HuH-7.5 (cell line): ENCODE measurements at regions not wholly inside any gene's neighbourhood (a gene's known extent, or its start where the extent isn't known, plus 50 kb on each side); places are given as distances from the start of the nearest gene placed in this dataset.
"Not testable (repeated sequence)": the region's sequence is repeated elsewhere in the genome, so short reads cannot be mapped to it uniquely, and the experiment has no call there.

Experiments used
- DNase-seq: peaks from one replicate; pipeline ENCODE4 v3.0.0; 2011; ENCODE audit warnings: low spot score

- no peak for DNase-seq
Measured at GRCh38 chr7:94109556-94109955, 105.4 kb upstream of the BET1 start.

- no peak for DNase-seq
Measured at GRCh38 chr7:94111009-94111408, 106.9 kb upstream of the BET1 start.

GRCh38 chr7:94115316-94115715, 111.2 kb upstream of the BET1 start:
- DNase-seq = no peak

- no peak for DNase-seq
Measured at GRCh38 chr7:94123136-94123535, 119.0 kb upstream of the BET1 start.

GRCh38 chr7:94127026-94127425, 122.9 kb upstream of the BET1 start:
- no peak for DNase-seq

- DNase-seq = no peak
Measured at GRCh38 chr7:94128072-94128471, 123.9 kb upstream of the BET1 start.

GRCh38 chr7:94129443-94130140, 125.4 kb upstream of the BET1 start:
- no peak for DNase-seq

GRCh38 chr7:94130716-94131115, 126.6 kb upstream of the BET1 start:
- no peak for DNase-seq

GRCh38 chr7:94133460-94133859, 129.3 kb upstream of the BET1 start:
- DNase-seq = no peak

- DNase-seq = no peak
Measured at GRCh38 chr7:94135180-94135579, 131.0 kb upstream of the BET1 start.

- DNase-seq = no peak
Measured at GRCh38 chr7:94142281-94142680, 138.1 kb upstream of the BET1 start.

GRCh38 chr7:94145602-94146001, 141.4 kb upstream of the BET1 start:
- DNase-seq = no peak

GRCh38 chr7:94146408-94146807, 142.3 kb upstream of the BET1 start:
- no peak for DNase-seq

- no peak for DNase-seq
Measured at GRCh38 chr7:94149789-94150545, 145.8 kb upstream of the BET1 start.

GRCh38 chr7:94154182-94154581, 150.0 kb upstream of the BET1 start:
- DNase-seq = no peak

- DNase-seq = no peak
Measured at GRCh38 chr7:94154858-94155257, 150.7 kb upstream of the BET1 start.

- DNase-seq = not testable (repeated sequence)
Measured at GRCh38 chr7:94157659-94158306, 153.6 kb upstream of the BET1 start.

- no peak for DNase-seq
Measured at GRCh38 chr7:94160719-94161435, 156.7 kb upstream of the BET1 start.

GRCh38 chr7:94161476-94161875, 157.3 kb upstream of the BET1 start:
- DNase-seq = no peak

GRCh38 chr7:94169682-94170081, 165.5 kb upstream of the BET1 start:
- no peak for DNase-seq

- DNase-seq = no peak
Measured at GRCh38 chr7:94170836-94171235, 166.7 kb upstream of the BET1 start.

GRCh38 chr7:94173436-94173835, 169.3 kb upstream of the BET1 start:
- DNase-seq = no peak

- no peak for DNase-seq
Measured at GRCh38 chr7:94174375-94174774, 170.2 kb upstream of the BET1 start.
